LNCaP clone FGC (cell line): ENCODE measurements at regions not wholly inside any gene's neighbourhood (a gene's known extent, or its start where the extent isn't known, plus 50 kb on each side); places are given as distances from the start of the nearest gene placed in this dataset.

Experiments used
- DNase-seq: peaks from one replicate; pipeline ENCODE4 v3.0.0-alpha.2; 2011; ENCODE audit warnings: low read depth
- H3K4me3 ChIP-seq: 2 replicates; pipeline ENCODE4 v1.5.1; 2011; ENCODE audit warnings: mild to moderate bottlenecking, low read depth, low read length, control low read depth
- TF ChIP-seq, protein P1 (sequence below): IDR thresholded peaks from 2 replicates; pipeline ENCODE4 v1.5.1; 2012; ENCODE audit warnings: mild to moderate bottlenecking; ENCODE audit not compliant: control insufficient read depth, insufficient read depth; ENCODE audit errors: extremely low read depth

DNA sequence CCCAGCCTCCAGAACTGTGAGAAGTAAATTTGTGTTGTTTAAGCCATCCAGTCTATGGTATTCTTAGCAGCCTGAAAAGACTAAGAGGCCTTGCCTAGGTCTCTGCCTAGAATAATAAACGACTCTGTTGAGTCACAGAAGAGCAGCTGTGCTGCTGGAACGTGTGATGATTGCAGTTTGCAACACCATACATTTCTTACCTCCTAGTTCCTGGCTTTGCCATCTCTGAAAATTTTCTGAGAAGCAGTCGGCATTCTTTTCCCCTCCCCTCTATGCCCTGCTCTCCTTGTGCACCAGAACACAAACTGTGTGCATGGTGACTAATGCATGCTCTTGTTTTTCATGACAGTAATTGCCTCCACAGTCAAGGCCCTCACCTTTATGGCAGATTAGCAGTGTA, 301.3 kb downstream of the IL20RB start:
- TF ChIP-seq, protein P1, sequence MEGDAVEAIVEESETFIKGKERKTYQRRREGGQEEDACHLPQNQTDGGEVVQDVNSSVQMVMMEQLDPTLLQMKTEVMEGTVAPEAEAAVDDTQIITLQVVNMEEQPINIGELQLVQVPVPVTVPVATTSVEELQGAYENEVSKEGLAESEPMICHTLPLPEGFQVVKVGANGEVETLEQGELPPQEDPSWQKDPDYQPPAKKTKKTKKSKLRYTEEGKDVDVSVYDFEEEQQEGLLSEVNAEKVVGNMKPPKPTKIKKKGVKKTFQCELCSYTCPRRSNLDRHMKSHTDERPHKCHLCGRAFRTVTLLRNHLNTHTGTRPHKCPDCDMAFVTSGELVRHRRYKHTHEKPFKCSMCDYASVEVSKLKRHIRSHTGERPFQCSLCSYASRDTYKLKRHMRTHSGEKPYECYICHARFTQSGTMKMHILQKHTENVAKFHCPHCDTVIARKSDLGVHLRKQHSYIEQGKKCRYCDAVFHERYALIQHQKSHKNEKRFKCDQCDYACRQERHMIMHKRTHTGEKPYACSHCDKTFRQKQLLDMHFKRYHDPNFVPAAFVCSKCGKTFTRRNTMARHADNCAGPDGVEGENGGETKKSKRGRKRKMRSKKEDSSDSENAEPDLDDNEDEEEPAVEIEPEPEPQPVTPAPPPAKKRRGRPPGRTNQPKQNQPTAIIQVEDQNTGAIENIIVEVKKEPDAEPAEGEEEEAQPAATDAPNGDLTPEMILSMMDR = no peak
- no peak for DNase-seq
- no peak overlapping the region for H3K4me3 ChIP-seq

DNA sequence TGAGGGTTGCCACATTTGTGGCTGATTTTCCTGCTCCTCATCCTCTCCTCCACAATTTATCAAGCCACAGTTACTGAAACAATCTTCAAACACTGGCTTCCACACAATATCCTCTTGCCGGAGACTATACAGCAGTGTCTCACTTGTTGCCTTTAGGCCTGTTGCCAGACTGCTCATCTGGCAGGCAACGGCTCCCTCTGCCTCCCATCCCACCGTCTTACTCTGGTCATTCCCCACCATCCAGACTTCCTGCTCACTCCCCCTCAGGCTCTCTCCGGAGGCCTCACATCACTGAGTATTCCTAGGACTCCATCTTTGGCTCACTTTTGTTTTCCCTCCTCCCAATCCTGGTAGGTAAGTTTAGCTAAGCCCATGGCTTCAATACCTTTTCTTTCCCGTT, 301.9 kb downstream of the IL20RB start:
- H3K4me3 ChIP-seq = no peak overlapping the region
- TF ChIP-seq, protein P1 = no peak
- no peak for DNase-seq

GRCh38 chr3:137264071-137264820, 306.5 kb downstream of the IL20RB start:
- TF ChIP-seq, protein P1 = no peak
- H3K4me3 ChIP-seq = no peak overlapping the region
- no peak for DNase-seq

DNA sequence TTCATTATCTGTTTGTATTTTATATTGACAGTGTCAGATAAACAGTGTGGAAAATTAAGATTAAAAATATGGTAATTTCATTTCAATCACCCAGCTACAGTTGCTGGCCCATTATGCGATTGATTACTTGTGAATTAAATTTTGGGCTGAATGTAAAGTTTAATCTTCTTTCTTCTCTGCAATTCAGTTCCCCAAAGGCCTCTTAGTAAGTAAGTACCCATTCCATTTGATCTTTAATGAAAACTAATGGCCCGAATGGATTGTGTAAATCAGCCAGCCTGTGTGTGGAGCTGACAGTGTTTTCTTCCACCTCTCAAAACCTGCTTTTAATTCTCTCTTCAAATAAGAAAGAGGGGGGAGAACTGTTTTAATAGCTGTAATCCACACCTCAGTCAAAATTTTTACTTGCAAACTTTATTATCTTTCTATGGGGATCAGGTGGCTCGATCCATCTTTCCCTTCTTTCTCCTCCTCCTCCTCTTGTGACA, 307.1 kb downstream of the IL20RB start:
- H3K4me3 ChIP-seq = no peak overlapping the region
- DNase-seq = no peak
- TF ChIP-seq, protein P1 = no peak

DNA sequence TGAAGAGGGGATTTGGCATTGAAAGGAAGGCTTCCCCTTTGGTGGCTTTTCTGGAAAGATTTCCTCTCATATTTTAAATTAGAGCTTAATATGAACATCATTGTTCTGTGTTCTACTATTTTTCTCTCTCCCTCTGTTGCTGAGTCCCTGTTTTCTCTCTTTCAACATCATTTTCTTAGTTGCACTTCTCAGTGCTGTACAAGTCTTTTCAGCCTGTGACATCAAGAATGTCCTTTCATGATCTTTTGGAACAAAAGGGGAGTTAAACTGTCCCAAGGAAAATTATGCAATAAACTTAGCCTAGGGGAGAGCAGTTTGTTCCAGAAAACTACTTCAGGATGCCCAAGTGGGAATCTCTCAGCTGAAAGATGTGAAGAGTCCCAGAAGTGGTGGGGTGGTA, 325.1 kb downstream of the IL20RB start:
- no peak overlapping the region for H3K4me3 ChIP-seq
- TF ChIP-seq, protein P1 = no peak
- DNase-seq = no peak

DNA sequence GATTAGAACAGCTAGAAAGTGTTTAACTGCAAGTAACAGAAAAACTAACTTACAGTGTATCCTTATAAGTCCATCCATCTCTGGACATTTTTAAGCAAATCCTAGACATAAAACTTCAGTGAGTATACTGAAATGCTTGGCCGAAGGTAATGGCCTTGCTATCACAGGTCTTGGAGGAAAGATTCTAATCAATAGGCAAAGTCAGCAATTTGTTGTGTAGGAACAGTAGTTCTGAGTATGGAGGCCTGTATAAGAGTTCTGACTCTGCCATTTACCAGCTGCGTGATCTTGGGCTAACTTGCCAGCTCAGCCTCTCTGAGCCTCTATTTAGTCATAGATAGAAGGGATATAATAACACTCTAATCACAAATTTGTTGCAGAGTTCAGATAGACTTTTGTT, 328.1 kb downstream of the IL20RB start:
- TF ChIP-seq, protein P1 = no peak
- H3K4me3 ChIP-seq = no peak overlapping the region
- DNase-seq = no peak

- no peak for DNase-seq
- no peak overlapping the region for H3K4me3 ChIP-seq
- TF ChIP-seq, protein P1 = no peak
Observed at GRCh38 chr3:137293086-137293485, 335.3 kb downstream of the IL20RB start.
